Cardiac muscle cell (in vitro differentiated cells and primary cell): ENCODE measurements at regions not wholly inside any gene's neighbourhood (a gene's known extent, or its start where the extent isn't known, plus 50 kb on each side); places are given as distances from the start of the nearest gene placed in this dataset.

Experiments used
- DNase-seq, 2 donors: peaks; one replicate each; pipeline versions ENCODE4 v3.0.0 to v3.0.0-alpha.2; 2010 to 2017; ENCODE audit warnings: low read depth in 1 of 2, low spot score in 1 of 2
- H3K27ac ChIP-seq: fragments of 200-600 bp; sonication (generic); 2 replicates; pipeline ENCODE4 v1.5.1; 2016
- H3K27me3 ChIP-seq: fragments of 200-600 bp; sonication (generic); 2 replicates; pipeline ENCODE4 v1.6.0; 2016; ENCODE audit warnings: control low read depth
- H3K36me3 ChIP-seq: fragments of 200-600 bp; sonication (generic); 2 replicates; pipeline ENCODE4 v1.5.1; 2016; ENCODE audit warnings: control low read depth
- H3K4me1 ChIP-seq: fragments of 200-600 bp; sonication (generic); 2 replicates; pipeline ENCODE4 v1.8.1; 2017; ENCODE audit warnings: low read depth, mild to moderate bottlenecking, mixed run types
- H3K4me3 ChIP-seq: fragments of 200-600 bp; sonication (generic); 2 replicates; pipeline ENCODE4 v1.5.1; 2016; ENCODE audit warnings: mild to moderate bottlenecking
- H3K9me3 ChIP-seq: fragments of 200-600 bp; sonication (generic); 2 replicates; pipeline ENCODE4 v1.5.1; 2017; ENCODE audit warnings: low read depth, mild to moderate bottlenecking, control low read depth
- TF ChIP-seq, protein P1 (sequence below): IDR thresholded peaks from 2 replicates; pipeline ENCODE4 v1.5.1; 2012; ENCODE audit warnings: low read depth, mild to moderate bottlenecking, low read length

- H3K36me3 ChIP-seq, result no peaks in the 10 kb centered on the region
- DNase-seq, result no peak
- no peak overlapping the region for H3K27ac ChIP-seq
- H3K27me3 ChIP-seq, result no peaks in the 10 kb centered on the region
- H3K4me1 ChIP-seq, result no peaks in the 10 kb centered on the region
- TF ChIP-seq, protein P1, sequence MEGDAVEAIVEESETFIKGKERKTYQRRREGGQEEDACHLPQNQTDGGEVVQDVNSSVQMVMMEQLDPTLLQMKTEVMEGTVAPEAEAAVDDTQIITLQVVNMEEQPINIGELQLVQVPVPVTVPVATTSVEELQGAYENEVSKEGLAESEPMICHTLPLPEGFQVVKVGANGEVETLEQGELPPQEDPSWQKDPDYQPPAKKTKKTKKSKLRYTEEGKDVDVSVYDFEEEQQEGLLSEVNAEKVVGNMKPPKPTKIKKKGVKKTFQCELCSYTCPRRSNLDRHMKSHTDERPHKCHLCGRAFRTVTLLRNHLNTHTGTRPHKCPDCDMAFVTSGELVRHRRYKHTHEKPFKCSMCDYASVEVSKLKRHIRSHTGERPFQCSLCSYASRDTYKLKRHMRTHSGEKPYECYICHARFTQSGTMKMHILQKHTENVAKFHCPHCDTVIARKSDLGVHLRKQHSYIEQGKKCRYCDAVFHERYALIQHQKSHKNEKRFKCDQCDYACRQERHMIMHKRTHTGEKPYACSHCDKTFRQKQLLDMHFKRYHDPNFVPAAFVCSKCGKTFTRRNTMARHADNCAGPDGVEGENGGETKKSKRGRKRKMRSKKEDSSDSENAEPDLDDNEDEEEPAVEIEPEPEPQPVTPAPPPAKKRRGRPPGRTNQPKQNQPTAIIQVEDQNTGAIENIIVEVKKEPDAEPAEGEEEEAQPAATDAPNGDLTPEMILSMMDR, result no peak
- H3K9me3 ChIP-seq, result no peaks in the 10 kb centered on the region
- no peak overlapping the region for H3K4me3 ChIP-seq
Measured at GRCh38 chr13:90427322-90428272, 919.9 kb upstream of the MIR17HG start.

DNA sequence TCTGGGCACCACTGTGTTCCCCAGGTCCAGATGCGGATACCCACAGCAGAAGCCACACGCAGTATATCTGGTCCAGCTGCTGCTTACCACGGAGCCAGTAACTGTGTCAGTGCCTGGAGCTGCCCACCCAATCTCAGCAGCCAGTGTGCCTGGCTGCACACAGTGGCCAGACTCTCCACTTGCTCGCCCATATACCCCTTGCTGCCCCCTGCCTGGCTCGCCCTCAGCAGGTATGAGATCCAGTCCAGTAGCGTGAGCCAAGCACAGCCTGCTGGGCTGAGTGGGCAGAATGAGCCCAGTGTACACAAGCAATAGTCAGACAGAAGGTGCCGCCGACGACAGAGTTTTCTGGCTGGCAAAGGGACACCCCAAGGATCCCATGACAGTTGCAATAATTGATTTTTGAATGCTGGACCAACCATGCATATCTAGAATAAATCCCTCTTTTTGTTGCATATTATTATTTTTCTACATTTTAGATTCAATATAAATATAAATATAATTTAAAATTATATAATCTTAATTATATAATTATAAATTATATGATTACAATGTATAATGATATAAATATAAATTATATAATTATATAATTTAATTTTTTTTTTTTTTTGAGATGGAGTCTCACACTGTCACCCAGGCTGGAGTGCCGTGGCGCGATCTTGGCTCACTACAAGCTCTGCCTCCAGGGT, 918.8 kb upstream of the MIR17HG start:
- H3K27me3 ChIP-seq, result no peaks in the 10 kb centered on the region
- no peaks in the 10 kb centered on the region for H3K4me1 ChIP-seq
- no peaks in the 10 kb centered on the region for H3K36me3 ChIP-seq
- no peaks in the 10 kb centered on the region for H3K9me3 ChIP-seq
- TF ChIP-seq, protein P1, result no peak
- no peak overlapping the region for H3K4me3 ChIP-seq
- no peak for DNase-seq
- no peak overlapping the region for H3K27ac ChIP-seq

DNA sequence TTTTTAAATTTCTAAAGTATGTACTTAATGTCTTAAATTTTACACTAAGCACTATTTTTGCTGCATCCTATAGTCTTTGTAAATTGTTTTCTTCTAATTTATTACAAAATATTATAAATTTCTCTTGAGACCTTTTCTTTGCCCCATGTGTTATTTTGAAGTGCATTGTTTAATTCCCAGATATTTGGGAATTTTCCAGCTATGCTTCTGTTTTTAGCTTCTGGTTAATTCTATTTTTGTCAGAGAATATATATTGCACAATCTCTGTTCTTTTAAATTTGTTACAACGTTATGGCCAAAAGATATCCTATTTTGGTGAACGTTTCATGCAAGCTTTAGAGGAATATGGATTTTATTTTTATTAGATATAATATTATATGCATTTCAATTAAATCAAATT, 917.4 kb upstream of the MIR17HG start:
- DNase-seq, result peak in 1 of 2 donors; percentile 50
- no peaks in the 10 kb centered on the region for H3K36me3 ChIP-seq
- no peaks in the 10 kb centered on the region for H3K9me3 ChIP-seq
- H3K27ac ChIP-seq, result no peak overlapping the region
- H3K4me1 ChIP-seq, result no peaks in the 10 kb centered on the region
- TF ChIP-seq, protein P1, result no peak
- H3K4me3 ChIP-seq, result no peak overlapping the region
- no peaks in the 10 kb centered on the region for H3K27me3 ChIP-seq

- DNase-seq, result no peak
- Histone ChIP-seq H3K27me3 (no peaks in the 10 kb centered on the region), H3K4me3 (no peak overlapping the region), H3K4me1 (no peaks in the 10 kb centered on the region), H3K36me3 (no peaks in the 10 kb centered on the region), H3K27ac (no peak overlapping the region), H3K9me3 (no peaks in the 10 kb centered on the region)
- TF ChIP-seq, protein P1, result no peak
Measured at GRCh38 chr13:90436697-90437096, 910.8 kb upstream of the MIR17HG start.

DNA sequence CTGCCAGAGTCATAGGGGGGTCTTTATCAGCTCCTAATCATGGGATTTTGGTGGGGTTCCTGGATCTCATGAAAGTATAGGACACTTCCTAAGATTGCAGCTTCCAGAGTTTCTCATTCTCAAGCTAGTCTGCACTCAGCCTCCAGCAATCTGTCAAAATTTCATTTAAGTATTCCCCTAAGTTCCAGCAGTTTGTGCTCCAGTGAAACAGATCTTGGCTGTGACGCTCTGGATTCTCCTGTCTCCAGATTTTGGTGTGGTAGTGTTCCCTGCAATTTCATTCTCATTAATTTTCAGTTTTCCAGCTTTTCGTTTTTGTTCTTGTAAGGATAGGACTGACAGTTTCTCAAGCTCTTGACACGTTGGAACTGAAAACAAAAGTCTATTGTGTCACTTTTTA, 908.9 kb upstream of the MIR17HG start:
- TF ChIP-seq, protein P1, result no peak
- Histone ChIP-seq H3K4me3 (no peak overlapping the region), H3K27ac (no peak overlapping the region), H3K4me1 (no peaks in the 10 kb centered on the region), H3K9me3 (no peaks in the 10 kb centered on the region), H3K36me3 (no peaks in the 10 kb centered on the region), H3K27me3 (no peaks in the 10 kb centered on the region)
- no peak for DNase-seq
